Cardiac fibroblast (primary cell): ENCODE measurements at regions not wholly inside any gene's neighbourhood (a gene's known extent, or its start where the extent isn't known, plus 50 kb on each side); places are given as distances from the start of the nearest gene placed in this dataset.

Experiments used
- DNase-seq, 2 donors: peaks; one replicate each; pipeline versions ENCODE4 v3.0.0 to v3.0.0-alpha.2; 2010; ENCODE audit warnings: low read depth in 2 of 2
- H3K4me3 ChIP-seq, 2 donors: replicated peaks in 1 of 2; 1 replicate in 1 of 2; 2 replicates in 1 of 2; pipeline ENCODE4 v1.5.1; 2011; ENCODE audit warnings: low read depth in 2 of 2, low read length in 2 of 2, mild to moderate bottlenecking in 2 of 2, moderate library complexity in 1 of 2
- CTCF ChIP-seq: IDR thresholded peaks from one replicate; pipeline ENCODE4 v1.5.1; 2011; ENCODE audit warnings: low read depth, mild to moderate bottlenecking, low read length, inconsistent platforms

- no peak overlapping the region for H3K4me3 ChIP-seq
- TF ChIP-seq CTCF, result no peak
- DNase-seq, result no peak
These were observed 665.5 kb upstream of the CNTNAP5 start for GRCh38 chr2:123359636-123360035.

GRCh38 chr2:123362671-123363440 lies 662.2 kb upstream of the CNTNAP5 start:
- no peak overlapping the region for H3K4me3 ChIP-seq
- no peak for DNase-seq
- no peak for TF ChIP-seq CTCF

- no peak for DNase-seq
- no peak overlapping the region for H3K4me3 ChIP-seq
- no peak for TF ChIP-seq CTCF
These were observed 661.3 kb upstream of the CNTNAP5 start for GRCh38 chr2:123363826-123364225.

GRCh38 chr2:123364243-123364896 lies 660.7 kb upstream of the CNTNAP5 start:
- DNase-seq, result peak in 1 of 2 donors; percentile 39
- H3K4me3 ChIP-seq, result no peak overlapping the region
- no peak for TF ChIP-seq CTCF

- no peak for DNase-seq
- no peak overlapping the region for H3K4me3 ChIP-seq
- no peak for TF ChIP-seq CTCF
These were observed 658.7 kb upstream of the CNTNAP5 start for GRCh38 chr2:123366239-123366837.

- no peak overlapping the region for H3K4me3 ChIP-seq
- TF ChIP-seq CTCF, result no peak
- DNase-seq, result no peak
These were observed 654.9 kb upstream of the CNTNAP5 start for GRCh38 chr2:123370186-123370585.
